ENCODE measurements at regions not wholly inside any gene's neighbourhood (a gene's known extent, or its start where the extent isn't known, plus 50 kb on each side); places are given as distances from the start of the nearest gene placed in this dataset.
"Not testable (repeated sequence)": the region's sequence is repeated elsewhere in the genome, so short reads cannot be mapped to it uniquely, and the experiment has no call there.

GRCh38 chr4:57973819-57974218 is 863.6 kb upstream of the IGFBP7 start:
- H3K27me3 ChIP-seq (ENCODE audit: control insufficient read depth, insufficient read depth, low read length, poor library complexity, severe bottlenecking), result no peaks in the 10 kb centered on the region
- no peaks in the 10 kb centered on the region for H3K36me3 ChIP-seq (ENCODE audit: control insufficient read depth, insufficient read depth, low read length)
- H3K4me3 ChIP-seq (ENCODE audit: insufficient read depth, low read depth, low read length), result no peak overlapping the region
- no peaks in the 10 kb centered on the region for H3K9me3 ChIP-seq (ENCODE audit: control insufficient read depth, low read length)
- WGBS, 2 experiments, result 93 to 96% methylated on average over 1 of the region's 1 CpG
- no peaks in the 10 kb centered on the region for H3K4me1 ChIP-seq (ENCODE audit: control insufficient read depth, insufficient read depth, low read length)
- no peak overlapping the region for H3K27ac ChIP-seq (ENCODE audit: insufficient read depth, low read depth, low read length, poor library complexity, severe bottlenecking)

- Histone ChIP-seq H3K4me3 (ENCODE audit: insufficient read depth, low read depth, low read length) (no peak overlapping the region), H3K36me3 (ENCODE audit: control insufficient read depth, insufficient read depth, low read length) (no peaks in the 10 kb centered on the region), H3K4me1 (ENCODE audit: control insufficient read depth, insufficient read depth, low read length) (no peaks in the 10 kb centered on the region), H3K27ac (ENCODE audit: insufficient read depth, low read depth, low read length, poor library complexity, severe bottlenecking) (no peak overlapping the region), H3K9me3 (ENCODE audit: control insufficient read depth, low read length) (no peaks in the 10 kb centered on the region), H3K27me3 (ENCODE audit: control insufficient read depth, insufficient read depth, low read length, poor library complexity, severe bottlenecking) (no peaks in the 10 kb centered on the region)
Measured at GRCh38 chr4:57971261-57971660, 861.1 kb upstream of the IGFBP7 start.

GRCh38 chr4:57966987-57967760 is 857.0 kb upstream of the IGFBP7 start:
- H3K27me3 ChIP-seq (ENCODE audit: control insufficient read depth, insufficient read depth, low read length, poor library complexity, severe bottlenecking), result no peaks in the 10 kb centered on the region
- WGBS, 2 experiments, result 93 to 96% methylated on average over 23 of the region's 23 CpGs
- H3K9me3 ChIP-seq (ENCODE audit: control insufficient read depth, low read length), result no peaks in the 10 kb centered on the region
- H3K27ac ChIP-seq (ENCODE audit: insufficient read depth, low read depth, low read length, poor library complexity, severe bottlenecking), result no peak overlapping the region
- H3K36me3 ChIP-seq (ENCODE audit: control insufficient read depth, insufficient read depth, low read length), result no peaks in the 10 kb centered on the region
- H3K4me1 ChIP-seq (ENCODE audit: control insufficient read depth, insufficient read depth, low read length), result no peaks in the 10 kb centered on the region
- no peak overlapping the region for H3K4me3 ChIP-seq (ENCODE audit: insufficient read depth, low read depth, low read length)

- 95 to 96% methylated on average over 19 to 24 of the region's 25 CpGs for WGBS, 2 experiments
- not testable (repeated sequence) for H3K36me3 ChIP-seq (ENCODE audit: control insufficient read depth, insufficient read depth, low read length); H3K4me3 ChIP-seq (ENCODE audit: insufficient read depth, low read depth, low read length); H3K27me3 ChIP-seq (ENCODE audit: control insufficient read depth, insufficient read depth, low read length, poor library complexity, severe bottlenecking); H3K4me1 ChIP-seq (ENCODE audit: control insufficient read depth, insufficient read depth, low read length); H3K9me3 ChIP-seq (ENCODE audit: control insufficient read depth, low read length); H3K27ac ChIP-seq (ENCODE audit: insufficient read depth, low read depth, low read length, poor library complexity, severe bottlenecking)
Measured at GRCh38 chr4:57965431-57965830, 855.2 kb upstream of the IGFBP7 start.

GRCh38 chr4:57945298-57945697 is 835.1 kb upstream of the IGFBP7 start:
- Histone ChIP-seq H3K4me1 (ENCODE audit: control insufficient read depth, insufficient read depth, low read length) (no peaks in the 10 kb centered on the region), H3K9me3 (ENCODE audit: control insufficient read depth, low read length) (no peaks in the 10 kb centered on the region), H3K27me3 (ENCODE audit: control insufficient read depth, insufficient read depth, low read length, poor library complexity, severe bottlenecking) (no peaks in the 10 kb centered on the region), H3K36me3 (ENCODE audit: control insufficient read depth, insufficient read depth, low read length) (no peaks in the 10 kb centered on the region), H3K27ac (ENCODE audit: insufficient read depth, low read depth, low read length, poor library complexity, severe bottlenecking) (no peak overlapping the region), H3K4me3 (ENCODE audit: insufficient read depth, low read depth, low read length) (no peak overlapping the region)
- 89 to 91% methylated on average over 1 of the region's 1 CpG for WGBS, 2 experiments

- Histone ChIP-seq H3K36me3 (ENCODE audit: control insufficient read depth, insufficient read depth, low read length) (no peaks in the 10 kb centered on the region), H3K27ac (ENCODE audit: insufficient read depth, low read depth, low read length, poor library complexity, severe bottlenecking) (no peak overlapping the region), H3K9me3 (ENCODE audit: control insufficient read depth, low read length) (no peaks in the 10 kb centered on the region), H3K4me3 (ENCODE audit: insufficient read depth, low read depth, low read length) (no peak overlapping the region), H3K27me3 (ENCODE audit: control insufficient read depth, insufficient read depth, low read length, poor library complexity, severe bottlenecking) (no peaks in the 10 kb centered on the region), H3K4me1 (ENCODE audit: control insufficient read depth, insufficient read depth, low read length) (no peaks in the 10 kb centered on the region)
- 87 to 95% methylated on average over 8 of the region's 8 CpGs for WGBS, 2 experiments
Measured at GRCh38 chr4:57943682-57944081, 833.5 kb upstream of the IGFBP7 start.

- WGBS, 2 experiments, result 80 to 86% methylated on average over 2 of the region's 2 CpGs
- not testable (repeated sequence) for H3K9me3 ChIP-seq (ENCODE audit: control insufficient read depth, low read length); H3K27ac ChIP-seq (ENCODE audit: insufficient read depth, low read depth, low read length, poor library complexity, severe bottlenecking); H3K27me3 ChIP-seq (ENCODE audit: control insufficient read depth, insufficient read depth, low read length, poor library complexity, severe bottlenecking); H3K4me3 ChIP-seq (ENCODE audit: insufficient read depth, low read depth, low read length); H3K36me3 ChIP-seq (ENCODE audit: control insufficient read depth, insufficient read depth, low read length); H3K4me1 ChIP-seq (ENCODE audit: control insufficient read depth, insufficient read depth, low read length)
Measured at GRCh38 chr4:57937326-57937725, 827.1 kb upstream of the IGFBP7 start.

- Histone ChIP-seq H3K27ac (ENCODE audit: insufficient read depth, low read depth, low read length, poor library complexity, severe bottlenecking) (no peak overlapping the region), H3K27me3 (ENCODE audit: control insufficient read depth, insufficient read depth, low read length, poor library complexity, severe bottlenecking) (no peaks in the 10 kb centered on the region), H3K4me3 (ENCODE audit: insufficient read depth, low read depth, low read length) (no peak overlapping the region), H3K4me1 (ENCODE audit: control insufficient read depth, insufficient read depth, low read length) (no peaks in the 10 kb centered on the region), H3K36me3 (ENCODE audit: control insufficient read depth, insufficient read depth, low read length) (no peaks in the 10 kb centered on the region), H3K9me3 (ENCODE audit: control insufficient read depth, low read length) (no peaks in the 10 kb centered on the region)
- WGBS, 2 experiments, result 83 to 97% methylated on average over 1 to 2 of the region's 3 CpGs
Measured at GRCh38 chr4:57926311-57926710, 816.1 kb upstream of the IGFBP7 start.

GRCh38 chr4:57924951-57925350 is 814.8 kb upstream of the IGFBP7 start:
- 100% methylated on average over 1 of the region's 1 CpG for WGBS, 2 experiments
- Histone ChIP-seq H3K4me3 (ENCODE audit: insufficient read depth, low read depth, low read length) (no peak overlapping the region), H3K4me1 (ENCODE audit: control insufficient read depth, insufficient read depth, low read length) (no peaks in the 10 kb centered on the region), H3K36me3 (ENCODE audit: control insufficient read depth, insufficient read depth, low read length) (no peaks in the 10 kb centered on the region), H3K9me3 (ENCODE audit: control insufficient read depth, low read length) (no peaks in the 10 kb centered on the region), H3K27me3 (ENCODE audit: control insufficient read depth, insufficient read depth, low read length, poor library complexity, severe bottlenecking) (no peaks in the 10 kb centered on the region), H3K27ac (ENCODE audit: insufficient read depth, low read depth, low read length, poor library complexity, severe bottlenecking) (no peak overlapping the region)

- Histone ChIP-seq H3K4me3 (ENCODE audit: insufficient read depth, low read depth, low read length) (no peak overlapping the region), H3K9me3 (ENCODE audit: control insufficient read depth, low read length) (no peaks in the 10 kb centered on the region)
Measured at GRCh38 chr4:57916479-57916878, 806.3 kb upstream of the IGFBP7 start.

GRCh38 chr4:57911203-57911602 is 801.0 kb upstream of the IGFBP7 start:
- H3K4me1 ChIP-seq (ENCODE audit: control insufficient read depth, insufficient read depth, low read length), result no peaks in the 10 kb centered on the region
- H3K27me3 ChIP-seq (ENCODE audit: control insufficient read depth, insufficient read depth, low read length, poor library complexity, severe bottlenecking), result no peaks in the 10 kb centered on the region
- H3K4me3 ChIP-seq (ENCODE audit: insufficient read depth, low read depth, low read length), result no peak overlapping the region
- no peaks in the 10 kb centered on the region for H3K9me3 ChIP-seq (ENCODE audit: control insufficient read depth, low read length)
- no peak overlapping the region for H3K27ac ChIP-seq (ENCODE audit: insufficient read depth, low read depth, low read length, poor library complexity, severe bottlenecking)
- no peaks in the 10 kb centered on the region for H3K36me3 ChIP-seq (ENCODE audit: control insufficient read depth, insufficient read depth, low read length)

More at GRCh38 chr4:57916479-57916878, 806.3 kb upstream of the IGFBP7 start:
- no peaks in the 10 kb centered on the region for H3K36me3 ChIP-seq (ENCODE audit: control insufficient read depth, insufficient read depth, low read length)
- H3K4me1 ChIP-seq (ENCODE audit: control insufficient read depth, insufficient read depth, low read length), result no peaks in the 10 kb centered on the region
- H3K27ac ChIP-seq (ENCODE audit: insufficient read depth, low read depth, low read length, poor library complexity, severe bottlenecking), result no peak overlapping the region
- H3K27me3 ChIP-seq (ENCODE audit: control insufficient read depth, insufficient read depth, low read length, poor library complexity, severe bottlenecking), result no peaks in the 10 kb centered on the region

Measured in ectodermal cell (in vitro differentiated cells).